Ishikawa (cell line): ENCODE measurements at regions not wholly inside any gene's neighbourhood (a gene's known extent, or its start where the extent isn't known, plus 50 kb on each side); places are given as distances from the start of the nearest gene placed in this dataset.

Experiments used
- CEBPB ChIP-seq: IDR thresholded peaks from 2 replicates; pipeline ENCODE4 v1.6.1; 2012
- CREB1 ChIP-seq: IDR thresholded peaks from 2 replicates; pipeline ENCODE4 v1.6.1; 2012; ENCODE audit warnings: low read depth
- EGR1 ChIP-seq: IDR thresholded peaks from 2 replicates; pipeline ENCODE4 v1.6.1; 2012
- EP300 ChIP-seq: IDR thresholded peaks from 2 replicates; pipeline ENCODE4 v1.6.1; 2012; ENCODE audit warnings: borderline replicate concordance
- FOXM1 ChIP-seq: IDR thresholded peaks from 2 replicates; pipeline ENCODE4 v1.6.1; 2012; ENCODE audit warnings: low read depth, borderline replicate concordance
- MAX ChIP-seq: IDR thresholded peaks from 2 replicates; pipeline ENCODE4 v1.6.1; 2012
- NFIC ChIP-seq: IDR thresholded peaks from 2 replicates; pipeline ENCODE4 v1.6.1; 2012
- RAD21 ChIP-seq: IDR thresholded peaks from 2 replicates; pipeline ENCODE4 v1.6.1; 2012; ENCODE audit warnings: low read depth
- REST ChIP-seq: IDR thresholded peaks from 2 replicates; pipeline ENCODE4 v1.6.1; 2012; ENCODE audit warnings: low read depth, mild to moderate bottlenecking
- TAF1 ChIP-seq: IDR thresholded peaks from 2 replicates; pipeline ENCODE4 v1.6.1; 2012; ENCODE audit warnings: low read depth, mild to moderate bottlenecking
- TCF12 ChIP-seq: IDR thresholded peaks from 2 replicates; pipeline ENCODE4 v1.6.1; 2012; ENCODE audit warnings: low read depth
- TEAD4 ChIP-seq: IDR thresholded peaks from 2 replicates; pipeline ENCODE4 v1.6.1; 2012
- USF1 ChIP-seq: IDR thresholded peaks from 2 replicates; pipeline ENCODE4 v1.6.1; 2012
- YY1 ChIP-seq: IDR thresholded peaks from 2 replicates; pipeline ENCODE4 v1.6.1; 2012; ENCODE audit warnings: low read depth
- ZBTB7A ChIP-seq: IDR thresholded peaks from 2 replicates; pipeline ENCODE4 v1.6.1; 2012; ENCODE audit warnings: low read depth

GRCh38 chr13:99855526-99856420 lies 115.8 kb downstream of the ZIC5 start:
- no peak for TF ChIP-seq REST
- no peak for TF ChIP-seq YY1

GRCh38 chr13:99854366-99854765 lies 117.2 kb downstream of the ZIC5 start:
- no peak for TF ChIP-seq YY1
- no peak for TF ChIP-seq TCF12
- TF ChIP-seq EP300, result no peak
- TF ChIP-seq ZBTB7A, result no peak
- TF ChIP-seq TEAD4, result no peak
- TF ChIP-seq RAD21, result no peak
- TF ChIP-seq MAX, result no peak

GRCh38 chr13:99847318-99847750 lies 124.2 kb downstream of the ZIC5 start:
- TF ChIP-seq TEAD4 (no peak), ZBTB7A (no peak), REST (no peak), USF1 (no peak), YY1 (no peak), EP300 (no peak), CREB1 (no peak), MAX (no peak), TAF1 (no peak), TCF12 (no peak), CEBPB (no peak), FOXM1 (no peak), EGR1 (no peak), RAD21 (no peak), NFIC (no peak)

- TF ChIP-seq CEBPB (no peak), TAF1 (no peak), REST (no peak), FOXM1 (no peak), ZBTB7A (no peak), USF1 (no peak), EGR1 (no peak), RAD21 (no peak), NFIC (no peak)
These were observed 126.2 kb downstream of the ZIC5 start for GRCh38 chr13:99845161-99845874.
